Ovary (tissue), 7 donors: ENCODE measurements at regions not wholly inside any gene's neighbourhood (a gene's known extent, or its start where the extent isn't known, plus 50 kb on each side); places are given as distances from the start of the nearest gene placed in this dataset.

Experiments
- DNase-seq, 5 donors: peaks; one replicate each; pipeline ENCODE4 v3.0.0-alpha.2; 2019 to 2020
- H3K27ac ChIP-seq, 2 donors: fragments of 200-600 bp; one replicate each; pipeline versions ENCODE4 v1.5.1 to v1.8.0; 2019 to 2022
- H3K27me3 ChIP-seq: fragments of 200-600 bp; one replicate; pipeline ENCODE4 v1.8.0; 2022
- H3K36me3 ChIP-seq: fragments of 200-600 bp; sonication (generic); one replicate; pipeline ENCODE4 v1.5.1; 2019
- H3K4me1 ChIP-seq: one replicate; pipeline ENCODE4 v1.8.1; 2013; ENCODE audit warnings: mild to moderate bottlenecking, moderate library complexity; ENCODE audit not compliant: insufficient read depth
- H3K4me3 ChIP-seq: fragments of 200-600 bp; sonication (generic); one replicate; pipeline ENCODE4 v1.5.1; 2017
- H3K9me3 ChIP-seq, 2 donors: fragments of 200-600 bp in 1 of 2; sonication (generic) in 1 of 2; one replicate each; pipeline versions ENCODE4 v1.5.1 to v1.8.1; 2013 to 2019; ENCODE audit warnings: mild to moderate bottlenecking in 1 of 2, moderate library complexity in 1 of 2
- CTCF ChIP-seq, 3 donors: fragments of 450-650 bp in 2 of 3; fragments of 200-600 bp in 1 of 3; IDR thresholded peaks; one replicate each; pipeline versions ENCODE4 v1.5.1 to v1.8.0; 2016 to 2022; ENCODE audit warnings: antibody characterized with exemption in 3 of 3, mild to moderate bottlenecking in 1 of 3
- EP300 ChIP-seq: sonication (generic); formaldehyde crosslinking; IDR thresholded peaks from one replicate; pipeline ENCODE4 v1.6.1; 2017; ENCODE audit warnings: antibody characterized with exemption
- POLR2A ChIP-seq: fragments of 450-650 bp; IDR thresholded peaks from one replicate; pipeline ENCODE4 v1.6.1; 2017; ENCODE audit warnings: antibody characterized with exemption, mild to moderate bottlenecking, moderate library complexity
- WGBS, 3 donors: extraction: QIAGEN DNeasy Blood & Tissue Kit in 1 of 3; methylation state at CpG; one replicate each; pipeline versions ENCODE4 v1.1.5 to v1.1.7; 2013 to 2017; 5-methylcytosine and 5-hydroxymethylcytosine counted together
- intact Hi-C, 4 donors: fragments of 100-400 bp; cut with DNase I; formaldehyde crosslinking; loops; one replicate each; pipeline versions ENCODE4 v1.11.0 to v1.15.1; 2022 to 2023
- donor health status: DM: no; HTN: no; CAD: no; lungs with moderate emphysema.
- donor health status: DM: no; HTN: no; CAD: no.
- donor health status: Bipolar disorder and iron deficiency.
- donor health status: DM: no; HTN: no; CAD: no.
- donor health status: DM: yes; HTN: yes; CAD: no.

GRCh38 chr13:67574320-67575233, 344.4 kb upstream of the PCDH9 start:
- intact Hi-C loops: no loop called here
- Histone ChIP-seq H3K27me3 (peaks cover under 1% of the 10 kb centered on the region), H3K9me3 (no peaks in the 10 kb centered on the region), H3K27ac (no peak overlapping the region), H3K4me3 (no peak overlapping the region), H3K4me1 (no peaks in the 10 kb centered on the region), H3K36me3 (no peaks in the 10 kb centered on the region)
- no peak for DNase-seq
- TF ChIP-seq EP300 (no peak), CTCF (IDR thresholded peaks at IDR 0.05) (no peak), POLR2A (no peak)
- 46 to 62% (median 46%) methylated on average over 5 of the region's 5 CpGs for WGBS, 3 donors

GRCh38 chr13:67568205-67568604, 338.1 kb upstream of the PCDH9 start:
- H3K4me1 ChIP-seq: no peaks in the 10 kb centered on the region
- intact Hi-C loops: no loop called here
- TF ChIP-seq POLR2A: no peak
- no peak for TF ChIP-seq CTCF (IDR thresholded peaks at IDR 0.05)
- TF ChIP-seq EP300: no peak

GRCh38 chr13:67557642-67558241, 327.6 kb upstream of the PCDH9 start:
- no peaks in the 10 kb centered on the region for H3K36me3 ChIP-seq
- no peaks in the 10 kb centered on the region for H3K9me3 ChIP-seq
- DNase-seq: no peak
- intact Hi-C loops: no loop called here
- H3K4me1 ChIP-seq: no peaks in the 10 kb centered on the region
- WGBS, 3 donors: 85 to 87% (median 86%) methylated on average over 2 of the region's 2 CpGs
- no peak for TF ChIP-seq EP300
- no peak for TF ChIP-seq CTCF (IDR thresholded peaks at IDR 0.05)
- no peak for TF ChIP-seq POLR2A
- no peaks in the 10 kb centered on the region for H3K27me3 ChIP-seq
- H3K27ac ChIP-seq: no peak overlapping the region
- H3K4me3 ChIP-seq: no peak overlapping the region

More at GRCh38 chr13:67568205-67568604, 338.1 kb upstream of the PCDH9 start:
- H3K27ac ChIP-seq: no peak overlapping the region
- 85 to 86% (median 86%) methylated on average over 4 of the region's 4 CpGs for WGBS, 3 donors
- no peak for DNase-seq
- H3K9me3 ChIP-seq: no peaks in the 10 kb centered on the region
- H3K27me3 ChIP-seq: no peaks in the 10 kb centered on the region
- no peak overlapping the region for H3K4me3 ChIP-seq
- H3K36me3 ChIP-seq: no peaks in the 10 kb centered on the region

GRCh38 chr13:67557118-67557517, 327.0 kb upstream of the PCDH9 start:
- Histone ChIP-seq H3K36me3 (no peaks in the 10 kb centered on the region), H3K9me3 (no peaks in the 10 kb centered on the region), H3K4me1 (no peaks in the 10 kb centered on the region), H3K27me3 (no peaks in the 10 kb centered on the region), H3K27ac (no peak overlapping the region), H3K4me3 (no peak overlapping the region)
- TF ChIP-seq CTCF (IDR thresholded peaks at IDR 0.05) (no peak), POLR2A (no peak), EP300 (no peak)
- no peak for DNase-seq
- intact Hi-C loops: no loop called here
- 49 to 75% (median 65%) methylated on average over 1 of the region's 1 CpG for WGBS, 3 donors
